ENCODE measurements at regions not wholly inside any gene's neighbourhood (a gene's known extent, or its start where the extent isn't known, plus 50 kb on each side); places are given as distances from the start of the nearest gene placed in this dataset.

DNA sequence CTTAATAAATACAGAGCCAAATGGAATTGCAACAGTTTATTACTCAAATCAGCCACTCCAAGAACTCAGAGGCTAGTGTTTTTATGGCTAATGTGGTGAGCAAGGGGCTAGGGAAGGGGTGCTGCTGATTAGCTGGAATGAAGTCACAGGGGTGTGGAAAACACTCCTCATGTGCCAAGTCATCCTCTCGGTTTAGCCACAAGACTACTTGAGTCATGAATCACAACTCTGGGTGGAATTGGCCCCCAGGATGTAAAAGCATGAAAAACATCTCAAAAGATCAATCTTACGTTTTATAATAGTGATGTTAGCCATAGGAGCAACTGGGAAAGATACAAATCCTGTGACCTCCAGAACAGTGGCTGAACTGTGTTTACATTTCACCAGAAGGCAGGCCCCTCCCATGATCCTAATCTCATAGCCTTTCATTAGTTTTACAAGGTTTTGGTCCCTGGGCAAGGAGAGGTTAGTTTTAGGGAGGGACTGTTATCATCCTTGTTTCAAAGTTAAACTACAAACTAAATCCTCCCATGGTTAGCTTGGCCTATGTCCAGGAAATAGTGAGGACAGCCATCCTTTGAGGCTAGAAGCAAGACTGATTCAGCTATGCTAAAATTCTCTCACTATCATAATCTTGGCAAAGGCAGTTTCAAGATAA, 2020.1 kb upstream of the PCDH20 start:
- peak; percentile 35 for DNase-seq (ENCODE audit: low spot score)

DNA sequence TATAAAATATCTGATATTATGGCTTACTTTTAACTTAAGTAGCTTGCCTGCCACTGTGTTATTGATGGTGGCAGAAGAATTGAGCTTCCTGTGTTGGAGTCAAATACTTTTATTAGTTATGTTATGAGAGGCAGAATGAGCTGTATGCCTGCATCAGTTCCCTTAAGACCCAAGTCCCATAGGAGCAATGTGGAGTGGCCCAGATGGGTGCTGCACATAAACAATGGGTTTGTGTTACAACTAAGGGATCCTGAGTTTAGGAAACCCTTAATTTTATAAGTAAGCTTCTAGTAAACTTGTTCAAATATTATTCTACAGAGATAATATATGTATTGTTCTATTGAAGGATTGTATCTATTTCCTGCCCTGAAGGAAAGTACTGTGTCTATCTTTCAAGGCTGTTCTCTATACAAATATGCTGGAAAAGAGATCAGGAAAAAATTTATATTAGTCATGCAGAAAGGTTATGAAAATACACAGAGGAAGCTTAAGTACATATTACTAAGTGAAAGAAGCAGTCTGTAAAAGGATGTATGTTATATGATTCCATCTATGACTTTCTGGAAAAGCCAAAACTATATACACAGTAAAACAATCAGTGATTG, 2018.0 kb upstream of the PCDH20 start:
- DNase-seq (ENCODE audit: low spot score), result no peak

DNA sequence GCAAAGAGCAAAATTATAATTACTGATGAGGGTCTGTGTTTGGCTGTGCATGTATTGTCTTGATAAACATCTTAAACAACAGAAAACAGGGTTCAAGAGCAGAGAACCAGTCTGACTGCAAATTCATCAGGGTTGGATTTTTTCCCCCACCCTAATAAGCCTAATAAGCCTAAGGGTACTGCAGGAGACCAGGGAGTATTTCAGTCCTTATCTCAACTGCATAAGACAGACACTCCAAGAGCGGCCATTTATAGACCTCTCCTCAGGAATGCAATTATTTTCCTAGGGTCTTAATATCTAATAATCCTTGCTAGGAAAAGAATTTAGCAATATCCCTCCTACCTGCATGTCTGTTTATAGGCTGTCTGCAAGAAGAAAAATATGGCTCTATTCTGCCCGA, 2011.5 kb upstream of the PCDH20 start:
- no peak for DNase-seq (ENCODE audit: low spot score)

DNA sequence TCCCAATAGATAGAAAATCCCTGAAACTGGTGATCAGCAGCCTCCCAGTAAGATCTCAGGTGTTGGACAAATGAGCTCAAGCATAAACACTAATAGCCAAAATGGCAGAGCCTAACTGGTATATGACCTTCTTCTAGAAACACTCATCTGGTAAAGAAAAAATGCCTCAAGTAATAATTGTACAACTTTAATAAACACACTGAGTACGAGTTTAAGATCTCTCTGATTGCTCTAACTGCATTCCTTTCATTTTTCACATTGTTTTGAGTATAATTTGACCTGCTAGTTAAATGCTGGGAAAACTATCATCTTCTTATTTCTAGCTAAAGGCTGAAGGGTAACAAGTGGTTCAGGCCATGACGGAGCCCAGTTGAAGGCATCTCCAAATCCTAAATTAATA, 2009.5 kb upstream of the PCDH20 start:
- DNase-seq (ENCODE audit: low spot score), result no peak

DNA sequence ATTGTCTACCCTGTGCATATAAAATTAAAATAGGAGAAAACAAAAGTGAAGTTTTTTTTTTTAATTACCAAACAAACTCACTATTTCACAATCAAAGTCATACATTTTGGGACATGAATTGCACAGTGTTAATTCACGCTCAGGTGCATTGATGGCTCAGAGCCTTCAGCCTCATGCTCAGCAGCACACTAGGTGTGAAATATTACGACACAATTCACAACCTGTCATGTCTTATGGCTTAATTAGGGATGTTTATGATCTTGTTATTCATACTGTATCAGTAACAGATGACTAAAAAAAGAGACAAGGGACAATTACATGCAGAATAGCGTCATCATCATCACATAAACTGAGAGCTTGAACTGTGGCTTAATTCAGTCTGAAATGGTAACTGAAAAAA, 2005.5 kb upstream of the PCDH20 start:
- no peak for DNase-seq (ENCODE audit: low spot score)

DNA sequence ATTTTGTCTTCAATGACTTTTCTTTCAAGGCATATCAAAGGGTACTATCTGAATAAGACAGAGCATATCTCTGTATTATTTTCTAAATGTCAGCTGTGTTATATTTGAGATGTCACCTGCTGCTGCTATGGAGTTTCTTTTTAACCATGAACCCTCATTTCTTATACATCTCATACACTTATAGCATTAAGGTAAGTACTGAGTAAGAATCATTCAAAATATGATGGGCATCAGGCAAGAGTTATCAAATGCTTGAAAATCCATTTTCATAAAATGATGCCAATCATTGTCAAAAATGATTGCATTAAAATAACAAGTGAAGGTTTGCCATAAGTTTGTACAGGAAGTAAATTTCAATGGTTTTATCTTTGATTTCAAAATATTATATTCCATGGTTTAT, 2005.0 kb upstream of the PCDH20 start:
- DNase-seq (ENCODE audit: low spot score), result no peak

DNA sequence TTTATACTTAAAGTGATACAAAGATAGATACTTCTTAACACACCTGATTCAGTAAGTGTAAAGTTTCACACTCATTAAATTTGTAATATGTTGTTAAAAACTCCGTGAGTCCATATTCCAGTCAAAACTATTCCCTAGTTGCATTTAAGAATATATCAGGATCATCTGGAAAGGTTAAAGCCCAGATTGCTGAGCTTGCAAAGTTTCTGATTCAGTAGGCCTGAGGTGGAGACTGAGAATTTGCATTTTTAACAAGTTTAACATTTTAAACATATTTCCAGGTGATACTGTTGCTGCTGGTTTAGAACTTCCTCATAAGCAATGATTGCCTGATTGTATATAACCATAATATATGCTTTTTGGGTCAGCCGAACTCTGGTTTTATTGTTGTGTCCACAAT, 1998.6 kb upstream of the PCDH20 start:
- DNase-seq (ENCODE audit: low spot score), result no peak

DNA sequence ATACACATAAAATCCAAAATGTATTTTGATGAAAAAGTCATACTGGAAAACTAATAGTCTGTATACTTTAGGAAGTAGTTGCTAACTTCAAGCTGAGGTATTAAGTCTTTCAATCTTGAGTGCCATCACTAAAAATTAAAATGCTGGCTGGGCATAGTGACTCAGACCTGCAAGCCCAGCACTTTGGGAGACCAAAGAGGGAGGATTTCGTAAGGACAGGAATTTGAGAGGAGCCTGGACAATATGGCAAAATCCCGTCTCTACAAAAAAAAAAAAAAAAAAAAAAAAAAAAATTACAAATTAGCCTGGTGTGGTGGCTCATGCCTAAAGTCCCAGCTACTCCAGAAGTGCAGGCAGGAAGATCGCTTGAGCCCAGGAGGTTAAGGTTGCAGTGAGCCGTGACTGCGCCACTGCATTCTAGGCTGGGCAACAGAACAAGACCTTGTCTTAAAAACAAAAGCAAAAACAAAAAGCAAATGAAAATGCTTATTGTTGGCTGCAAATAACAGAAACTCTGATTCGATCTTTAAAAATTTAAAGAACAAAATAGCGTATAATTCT, 1994.2 kb upstream of the PCDH20 start:
- no peak for DNase-seq (ENCODE audit: low spot score)

DNA sequence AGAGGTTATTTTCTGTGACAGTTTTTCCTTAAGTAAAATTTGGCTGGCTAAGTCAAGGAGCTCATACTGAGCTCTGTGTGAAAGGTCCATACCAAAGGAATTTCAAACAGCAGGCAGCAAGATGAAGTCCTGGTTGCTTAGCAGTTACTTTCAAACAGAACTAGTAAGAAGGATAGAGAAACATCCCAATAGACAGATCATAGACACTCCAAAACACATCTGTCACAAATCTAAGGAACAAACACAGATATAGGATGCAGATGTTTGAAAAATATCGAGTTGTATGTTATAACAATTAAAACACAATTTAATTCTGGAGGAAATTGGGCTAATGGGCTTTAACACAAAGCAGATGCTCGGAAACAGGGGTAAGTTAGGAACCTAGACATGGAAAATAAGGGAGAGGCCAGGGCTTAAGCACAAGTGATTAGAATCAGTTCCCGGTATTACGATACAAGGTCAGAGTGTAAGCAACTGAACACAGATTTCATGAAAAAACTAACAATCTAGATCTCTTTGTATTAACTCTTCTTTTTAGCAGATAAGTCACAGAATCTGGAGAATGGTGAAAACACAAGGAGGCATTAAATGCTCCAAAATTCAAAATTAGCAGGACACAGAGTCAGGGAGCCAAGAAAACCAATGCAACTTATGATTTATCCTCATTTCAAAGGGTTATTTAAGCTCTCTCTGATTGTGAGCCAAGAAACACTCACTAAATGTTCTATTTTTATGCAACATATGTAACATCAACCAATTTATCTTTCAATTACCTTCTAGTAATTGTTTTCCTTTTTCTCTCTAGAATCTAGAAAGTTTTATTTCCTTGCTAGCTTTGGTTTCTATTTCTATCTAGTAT, 1992.9 kb upstream of the PCDH20 start:
- no peak for DNase-seq (ENCODE audit: low spot score)

DNA sequence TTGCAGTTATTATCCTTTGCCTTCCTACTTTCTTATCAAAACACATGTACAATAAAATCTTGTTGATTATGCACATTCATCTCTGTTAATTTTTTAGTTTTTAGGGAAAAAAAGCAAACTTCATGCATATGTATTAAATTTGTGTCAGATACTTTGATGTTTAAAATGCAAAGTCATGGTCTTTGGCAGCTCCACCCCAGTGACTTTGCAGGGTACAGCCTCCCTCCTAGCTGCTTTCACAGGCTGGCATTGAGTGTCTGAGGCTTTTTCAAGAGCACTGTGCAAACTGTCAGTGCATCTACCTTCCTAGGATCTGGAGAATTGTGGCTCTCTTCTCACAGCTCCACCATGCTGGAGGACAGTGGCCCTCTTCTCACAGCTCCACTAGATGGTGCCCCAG, 1988.1 kb upstream of the PCDH20 start:
- DNase-seq (ENCODE audit: low spot score), result no peak

DNA sequence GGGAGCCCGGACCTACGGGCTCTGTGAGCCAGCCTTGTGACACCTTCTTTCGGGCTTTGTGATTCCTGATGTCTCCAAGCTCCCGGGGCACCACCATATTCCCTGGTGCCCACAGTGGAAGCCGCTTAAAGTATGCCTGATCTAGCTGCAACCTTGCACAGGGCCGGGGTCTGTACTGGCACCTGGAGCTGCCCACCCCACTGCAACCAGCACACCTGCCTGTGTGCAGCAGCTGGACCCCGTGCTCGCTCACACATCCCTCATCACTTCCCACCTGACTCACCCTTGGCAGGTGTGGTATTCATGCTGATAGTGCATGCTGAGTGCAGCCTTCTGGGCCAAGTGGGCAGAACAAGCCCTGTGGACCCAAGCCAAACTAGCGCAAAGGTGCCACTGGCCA, 1981.1 kb upstream of the PCDH20 start:
- DNase-seq (ENCODE audit: low spot score), result no peak

DNA sequence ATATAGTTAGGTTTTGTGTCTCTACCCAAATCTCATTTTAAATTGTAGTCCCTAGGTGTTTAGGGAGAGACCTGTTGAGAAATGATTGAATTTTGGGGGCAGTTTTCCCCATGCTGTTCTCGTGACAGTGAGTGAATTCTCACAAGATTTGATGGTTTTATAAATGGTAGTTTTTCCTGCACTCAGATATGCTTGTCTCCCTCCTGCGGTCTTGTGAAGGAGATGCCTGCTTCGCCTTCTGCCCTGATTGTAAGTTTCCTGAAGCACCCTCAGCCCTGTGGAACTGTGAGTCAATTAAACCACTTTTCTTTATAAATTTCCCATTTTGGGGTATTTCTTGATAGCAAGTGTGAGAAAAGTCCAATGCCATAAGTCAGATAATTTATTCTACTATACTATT, 1977.5 kb upstream of the PCDH20 start:
- DNase-seq (ENCODE audit: low spot score), result no peak

DNA sequence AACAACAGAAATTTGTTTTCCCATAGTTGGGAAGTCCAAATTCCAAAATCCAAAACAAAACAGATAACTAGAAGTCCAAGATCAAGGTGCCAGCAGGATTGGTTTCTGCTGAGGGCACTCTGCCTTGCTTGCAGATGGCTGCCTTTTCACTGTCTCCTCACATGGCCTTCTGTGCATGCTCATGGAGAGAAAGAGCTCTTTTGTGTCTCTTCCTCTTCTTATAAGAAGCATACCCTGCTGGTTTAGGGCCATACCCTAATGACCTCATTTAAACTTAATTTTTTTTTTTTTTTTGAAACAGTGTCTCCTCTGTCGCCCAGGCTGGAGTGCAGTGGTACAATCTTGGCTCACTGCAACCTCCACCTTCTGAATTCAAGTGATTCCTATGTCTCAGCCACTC, 1974.1 kb upstream of the PCDH20 start:
- no peak for DNase-seq (ENCODE audit: low spot score)

DNA sequence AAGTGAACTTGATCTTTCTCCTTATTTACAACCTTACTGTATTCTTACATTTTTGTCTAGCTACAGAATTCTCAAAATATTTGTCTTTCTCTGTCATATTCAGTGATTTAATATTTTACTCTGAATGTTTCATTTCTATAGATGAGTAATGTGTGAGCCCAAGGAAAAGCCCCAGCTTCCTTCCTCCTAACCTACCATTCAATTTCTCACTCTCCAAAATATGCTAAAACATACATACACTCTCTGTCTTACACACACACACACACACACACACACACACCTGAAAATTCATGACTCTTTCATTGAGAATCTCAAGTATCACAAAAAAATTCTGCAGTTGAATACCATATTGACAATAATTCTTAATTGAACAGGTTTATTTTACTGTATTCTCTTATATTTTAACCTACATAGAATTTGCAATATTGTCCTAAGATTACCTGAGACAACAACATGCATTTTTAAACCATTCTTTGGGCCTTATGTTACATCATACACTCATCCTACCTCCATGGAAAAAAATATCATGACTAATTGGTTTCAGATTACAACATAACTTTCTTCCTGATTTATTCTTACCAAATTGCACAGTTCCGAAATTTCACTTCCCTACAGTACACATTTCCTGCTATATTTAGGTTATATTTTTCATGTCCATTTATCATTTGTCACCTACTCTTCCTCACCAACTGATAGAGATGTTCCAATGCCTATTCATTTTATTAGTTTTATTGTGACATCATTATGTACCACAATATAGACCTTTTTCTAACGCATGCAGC, 1965.6 kb upstream of the PCDH20 start:
- DNase-seq (ENCODE audit: low spot score), result no peak

DNA sequence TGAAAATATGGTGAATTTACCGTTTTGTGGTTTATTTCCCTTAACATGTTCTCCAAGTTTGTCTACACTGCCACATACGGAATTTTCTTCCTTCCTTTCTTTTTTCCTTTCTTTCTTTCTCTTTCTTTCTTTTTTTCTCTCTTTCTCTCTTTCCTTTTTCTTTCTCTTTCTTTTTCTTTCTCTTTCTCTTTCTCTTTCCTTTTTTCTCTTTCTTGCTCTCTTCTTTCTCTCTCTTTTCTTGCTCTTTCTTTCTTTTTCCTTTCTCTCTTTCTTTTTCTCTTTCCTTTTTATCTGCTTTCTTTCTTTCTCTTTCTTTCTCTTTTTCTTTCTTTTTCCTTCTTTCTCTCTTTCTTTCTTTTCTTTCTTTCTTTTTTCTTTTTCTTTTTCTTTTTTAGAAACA, 1962.3 kb upstream of the PCDH20 start:
- DNase-seq (ENCODE audit: low spot score), result no peak

DNA sequence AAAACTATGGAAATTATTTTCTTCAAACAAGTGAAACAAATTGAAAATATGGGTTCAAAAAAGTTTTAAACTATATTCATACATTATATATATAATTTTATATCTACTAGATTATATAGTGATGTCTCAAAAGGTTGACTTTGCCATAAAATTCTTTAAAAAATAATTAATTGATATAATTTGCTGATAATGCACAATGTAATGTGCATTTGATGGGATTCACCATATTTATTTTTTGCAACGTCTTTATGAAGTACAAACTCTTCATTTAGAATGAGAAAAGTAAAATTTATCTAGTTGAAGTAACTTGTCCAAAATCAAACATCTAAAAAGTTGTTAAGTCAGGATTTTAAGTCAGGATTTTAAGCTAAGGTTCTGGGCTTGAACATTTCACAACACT, 1954.5 kb upstream of the PCDH20 start:
- no peak for DNase-seq (ENCODE audit: low spot score)

DNA sequence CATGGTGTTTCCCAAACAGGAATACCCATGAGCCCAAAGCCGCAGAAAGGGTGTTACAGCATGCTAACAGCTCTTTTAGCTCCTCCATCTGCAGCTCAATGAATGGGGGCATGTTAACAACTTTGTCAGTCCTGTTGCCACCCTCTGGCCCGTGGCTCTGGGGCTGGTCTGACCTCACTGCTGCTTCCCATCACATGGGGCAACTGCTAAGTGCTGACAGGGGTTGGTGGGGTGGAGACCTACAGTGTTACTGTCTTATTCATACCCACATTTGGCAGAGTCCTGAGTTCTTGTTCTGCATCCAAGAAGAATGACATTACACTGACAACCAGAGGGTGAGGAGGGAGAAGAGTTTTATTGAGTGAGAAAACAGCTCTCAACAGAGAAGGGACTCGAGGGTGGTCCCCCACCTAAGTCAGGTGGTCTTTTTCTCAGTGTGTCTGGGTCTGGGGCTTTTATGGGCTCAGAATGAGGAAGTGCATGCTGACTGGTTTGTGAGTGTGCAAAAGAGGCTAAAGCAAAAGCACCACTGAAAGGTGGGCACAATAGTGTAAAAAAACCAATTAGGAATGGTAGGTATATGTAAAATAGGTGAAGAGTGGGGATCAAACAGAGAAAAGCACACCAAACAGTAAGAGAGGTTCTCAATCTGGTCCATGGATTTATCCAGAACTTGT, 1952.0 kb upstream of the PCDH20 start:
- DNase-seq (ENCODE audit: low spot score), result no peak

DNA sequence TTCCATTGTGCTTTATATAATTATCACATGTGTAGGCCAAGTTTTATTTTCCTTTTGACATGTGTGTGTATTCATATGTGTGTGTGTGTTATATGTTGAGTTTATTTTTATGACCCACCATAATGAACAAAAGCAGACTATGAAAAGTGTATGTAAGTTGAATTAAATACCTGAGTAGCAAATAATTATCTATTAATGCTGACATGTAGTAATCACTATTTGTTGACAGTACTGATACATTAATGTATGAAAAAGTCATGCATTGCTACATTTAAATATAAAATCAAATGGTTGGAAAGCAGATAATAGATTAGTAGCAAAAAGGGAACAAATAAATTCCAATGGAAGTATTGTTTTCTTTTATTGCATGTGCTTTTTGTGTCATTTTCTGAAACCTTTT, 1948.5 kb upstream of the PCDH20 start:
- no peak for DNase-seq (ENCODE audit: low spot score)

DNA sequence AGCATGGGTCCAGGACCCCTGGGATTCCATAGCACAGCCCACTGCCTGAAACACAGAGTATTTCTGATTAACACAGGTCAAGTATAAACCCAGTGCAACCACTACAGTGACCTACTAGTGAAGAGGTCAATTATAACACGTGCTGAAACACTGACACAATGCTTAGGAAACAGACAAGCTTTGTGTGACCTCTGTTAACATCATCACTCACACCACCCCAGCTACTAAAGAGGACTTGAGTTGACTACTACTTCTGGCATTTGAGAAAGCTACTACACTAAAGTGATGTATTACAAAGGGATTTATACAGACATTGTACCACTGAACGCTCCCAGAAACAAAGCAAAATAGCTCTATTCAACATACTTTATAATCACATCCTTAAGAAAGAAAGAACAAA, 1935.9 kb upstream of the PCDH20 start:
- DNase-seq (ENCODE audit: low spot score), result no peak

DNA sequence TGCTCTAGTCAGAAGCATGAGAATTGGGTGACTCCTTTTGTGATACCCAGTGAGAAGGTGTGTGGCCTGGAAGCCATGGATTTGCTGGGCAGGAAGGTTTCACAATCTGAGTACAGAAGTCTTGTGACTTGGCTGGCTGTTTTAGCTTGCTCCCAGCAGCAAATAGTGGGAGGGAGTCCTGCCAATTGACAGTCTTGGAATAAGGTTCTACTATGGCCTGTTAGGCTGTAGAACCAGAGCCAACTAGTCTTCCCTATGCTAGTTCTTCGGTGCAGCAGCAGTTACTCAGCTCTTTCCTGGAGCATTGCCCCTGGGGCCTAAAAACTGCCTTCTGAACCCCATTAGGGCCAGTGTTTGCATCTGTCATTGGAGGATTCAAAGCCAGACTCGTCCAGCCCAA, 1935.4 kb upstream of the PCDH20 start:
- DNase-seq (ENCODE audit: low spot score), result no peak

DNA sequence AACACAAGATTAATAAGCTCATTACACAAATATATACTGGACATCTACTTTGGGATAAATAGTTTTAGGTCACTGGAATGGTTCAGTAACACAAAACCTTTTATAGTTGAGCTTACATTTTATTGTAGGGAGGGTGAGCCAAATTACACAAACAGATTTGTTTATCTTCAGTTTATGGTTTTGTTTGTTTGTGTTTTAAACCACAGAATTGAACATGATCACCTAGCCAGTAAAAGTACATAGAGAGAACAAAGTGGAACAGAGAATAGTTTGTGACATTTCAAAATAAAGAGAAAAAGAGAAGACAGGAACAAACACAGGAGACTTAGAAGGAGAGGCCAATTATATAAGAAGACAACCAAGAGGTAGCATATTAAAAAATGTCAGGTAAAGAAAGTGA, 1930.2 kb upstream of the PCDH20 start:
- no peak for DNase-seq (ENCODE audit: low spot score)

DNA sequence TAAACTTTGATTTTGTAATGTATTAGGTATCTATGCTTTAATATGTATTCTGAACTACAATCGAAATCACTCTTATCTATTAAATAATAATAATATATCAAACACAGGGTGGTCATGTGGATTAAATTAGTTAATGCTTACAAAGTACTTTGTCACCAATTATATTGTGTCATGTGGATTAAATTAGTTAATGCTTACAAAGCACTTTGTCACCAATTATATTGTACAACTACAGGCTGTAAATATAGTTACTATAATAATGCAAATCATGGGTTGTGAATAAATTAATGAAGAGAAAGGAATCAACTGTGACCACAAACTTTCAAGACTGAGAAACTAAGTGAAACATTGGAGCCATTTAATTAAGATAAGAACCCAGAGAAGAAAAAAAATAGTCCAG, 1929.1 kb upstream of the PCDH20 start:
- no peak for DNase-seq (ENCODE audit: low spot score)
